Sigmoid colon (tissue), 6 donors: ENCODE measurements at regions not wholly inside any gene's neighbourhood (a gene's known extent, or its start where the extent isn't known, plus 50 kb on each side); places are given as distances from the start of the nearest gene placed in this dataset.
"Not testable (repeated sequence)": the region's sequence is repeated elsewhere in the genome, so short reads cannot be mapped to it uniquely, and the experiment has no call there.

Source experiments
- DNase-seq: peaks from one replicate; pipeline ENCODE4 v3.0.0-alpha.2; 2019
- H3K27ac ChIP-seq, 4 donors: fragments of 200-600 bp; sonication (generic); one replicate each; pipeline ENCODE4 v1.5.1; 2016 to 2019; ENCODE audit warnings: mild to moderate bottlenecking in 1 of 4
- H3K27me3 ChIP-seq, 3 donors: fragments of 200-600 bp; sonication (generic); one replicate each; pipeline ENCODE4 v1.5.1; 2019; ENCODE audit warnings: mild to moderate bottlenecking in 1 of 3
- H3K36me3 ChIP-seq, 4 donors: fragments of 200-600 bp; sonication (generic); one replicate each; pipeline ENCODE4 v1.5.1; 2016 to 2019
- H3K4me1 ChIP-seq, 4 donors: fragments of 200-600 bp; sonication (generic); one replicate each; pipeline ENCODE4 v1.5.1; 2017 to 2019
- H3K4me3 ChIP-seq, 4 donors: fragments of 200-600 bp; sonication (generic); one replicate each; pipeline ENCODE4 v1.5.1; 2017 to 2019; ENCODE audit warnings: mild to moderate bottlenecking in 2 of 4, moderate library complexity in 1 of 4
- H3K9me3 ChIP-seq, 4 donors: fragments of 200-600 bp in 3 of 4; sonication (generic) in 3 of 4; one replicate each; pipeline versions ENCODE4 v1.5.1 to v1.6.1; 2013 to 2019
- EP300 ChIP-seq, 4 donors: sonication (generic); formaldehyde crosslinking; IDR thresholded peaks; one replicate each; pipeline ENCODE4 v1.6.1; 2017; ENCODE audit warnings: antibody characterized with exemption in 4 of 4
- POLR2A ChIP-seq, 2 donors: fragments of 450-650 bp; IDR thresholded peaks; one replicate each; pipeline ENCODE4 v1.6.1; 2016; ENCODE audit warnings: antibody characterized with exemption in 2 of 2, mild to moderate bottlenecking in 2 of 2, moderate library complexity in 2 of 2
- POLR2AphosphoS5 ChIP-seq, 4 donors: sonication (generic); formaldehyde crosslinking; IDR thresholded peaks; one replicate each; pipeline ENCODE4 v1.6.1; 2017; ENCODE audit warnings: antibody characterized with exemption in 4 of 4
- WGBS, 2 donors: extraction: QIAGEN DNeasy Blood & Tissue Kit; methylation state at CpG; one replicate each; pipeline ENCODE4 v1.1.7; 2013; 5-methylcytosine and 5-hydroxymethylcytosine counted together
- intact Hi-C: fragments of 100-400 bp; cut with DNase I; formaldehyde crosslinking; loops from one replicate; pipeline ENCODE4 v1.15.1; 2023
- TF ChIP-seq, protein P1 (sequence below), 4 experiments: fragments of 450-650 bp in 3 of 4; fragments of 200-600 bp in 1 of 4; IDR thresholded peaks; one replicate each; pipeline ENCODE4 v1.5.1; 2016 to 2019; ENCODE audit warnings: antibody characterized with exemption in 4 of 4, mild to moderate bottlenecking in 3 of 4, moderate library complexity in 2 of 4
- donor health status: healthy with polysubstance abuse.
- donor health status: healthy.

DNA sequence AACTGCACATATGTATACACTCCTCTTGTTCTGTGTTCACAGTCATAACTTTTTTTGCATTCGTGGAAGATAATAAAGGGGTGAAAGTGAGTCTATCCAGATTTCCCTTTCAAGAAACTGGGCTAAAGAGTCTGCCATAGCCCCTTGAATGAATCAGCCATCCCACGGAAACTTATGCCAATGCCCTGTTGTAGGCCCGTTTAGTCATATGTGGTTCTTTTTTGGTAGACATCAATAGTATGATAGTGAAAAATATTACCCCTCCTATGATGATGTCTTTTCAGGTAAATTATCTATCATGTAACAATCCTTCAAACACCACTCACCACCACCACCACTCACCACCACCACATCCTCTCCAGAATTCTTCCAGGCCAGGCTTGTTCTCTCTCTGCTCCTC, 99.9 kb upstream of the MYLIP start:
- TF ChIP-seq POLR2AphosphoS5 (IDR thresholded peaks at IDR 0.05), result no peak
- TF ChIP-seq EP300 (IDR thresholded peaks at IDR 0.05), result no peak
- TF ChIP-seq POLR2A (IDR thresholded peaks at IDR 0.05), result no peak
- TF ChIP-seq, protein P1, sequence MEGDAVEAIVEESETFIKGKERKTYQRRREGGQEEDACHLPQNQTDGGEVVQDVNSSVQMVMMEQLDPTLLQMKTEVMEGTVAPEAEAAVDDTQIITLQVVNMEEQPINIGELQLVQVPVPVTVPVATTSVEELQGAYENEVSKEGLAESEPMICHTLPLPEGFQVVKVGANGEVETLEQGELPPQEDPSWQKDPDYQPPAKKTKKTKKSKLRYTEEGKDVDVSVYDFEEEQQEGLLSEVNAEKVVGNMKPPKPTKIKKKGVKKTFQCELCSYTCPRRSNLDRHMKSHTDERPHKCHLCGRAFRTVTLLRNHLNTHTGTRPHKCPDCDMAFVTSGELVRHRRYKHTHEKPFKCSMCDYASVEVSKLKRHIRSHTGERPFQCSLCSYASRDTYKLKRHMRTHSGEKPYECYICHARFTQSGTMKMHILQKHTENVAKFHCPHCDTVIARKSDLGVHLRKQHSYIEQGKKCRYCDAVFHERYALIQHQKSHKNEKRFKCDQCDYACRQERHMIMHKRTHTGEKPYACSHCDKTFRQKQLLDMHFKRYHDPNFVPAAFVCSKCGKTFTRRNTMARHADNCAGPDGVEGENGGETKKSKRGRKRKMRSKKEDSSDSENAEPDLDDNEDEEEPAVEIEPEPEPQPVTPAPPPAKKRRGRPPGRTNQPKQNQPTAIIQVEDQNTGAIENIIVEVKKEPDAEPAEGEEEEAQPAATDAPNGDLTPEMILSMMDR (IDR thresholded peaks at IDR 0.05), result no peak
- 87% methylated on average over 3 of the region's 3 CpGs for WGBS, 2 donors
- intact Hi-C loops, result no loop called here

GRCh38 chr6:16020259-16020658, 108.6 kb upstream of the MYLIP start:
- TF ChIP-seq POLR2A (IDR thresholded peaks at IDR 0.05), result no peak
- TF ChIP-seq, protein P1 (IDR thresholded peaks at IDR 0.05), result no peak
- TF ChIP-seq POLR2AphosphoS5 (IDR thresholded peaks at IDR 0.05), result no peak
- TF ChIP-seq EP300 (IDR thresholded peaks at IDR 0.05), result no peak
- WGBS, 2 donors, result 84 to 90% methylated on average over 3 of the region's 3 CpGs
- Histone ChIP-seq H3K36me3 (no peaks in the 10 kb centered on the region), H3K27me3 (no peaks in the 10 kb centered on the region), H3K4me1 (no peaks in the 10 kb centered on the region), H3K9me3 (no peaks in the 10 kb centered on the region), H3K4me3 (no peak overlapping the region), H3K27ac (no peak overlapping the region)
- DNase-seq, result no peak
- intact Hi-C loops, result no loop called here

More for the DNA sequence above, 99.9 kb upstream of the MYLIP start:
- no peak for DNase-seq
- no peak overlapping the region for H3K4me3 ChIP-seq
- no peak overlapping the region for H3K27ac ChIP-seq
- no peaks in the 10 kb centered on the region for H3K36me3 ChIP-seq
- H3K27me3 ChIP-seq, result no peaks in the 10 kb centered on the region
- no peaks in the 10 kb centered on the region for H3K9me3 ChIP-seq
- no peaks in the 10 kb centered on the region for H3K4me1 ChIP-seq

DNA sequence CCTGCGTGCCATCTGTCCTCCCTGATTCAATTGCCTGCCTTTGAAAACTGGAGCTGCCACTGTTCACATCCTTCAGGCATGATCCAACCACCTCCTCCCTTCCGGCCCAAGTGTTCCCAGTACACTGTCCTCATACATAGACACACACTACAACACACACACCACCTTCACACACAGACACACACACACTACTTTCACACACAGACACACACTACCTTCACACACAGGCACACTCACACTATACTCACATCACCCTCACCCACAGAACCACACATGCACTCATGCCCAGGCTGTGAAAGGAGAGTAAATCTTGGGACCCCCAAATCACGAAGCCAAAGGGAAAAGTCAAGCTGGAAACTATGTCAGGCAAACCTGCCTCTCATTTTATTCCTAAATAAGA, 109.4 kb upstream of the MYLIP start:
- intact Hi-C loops, result no loop called here
- WGBS, 2 donors, result 88 to 93% methylated on average over 3 of the region's 3 CpGs

GRCh38 chr6:16018626-16019025, 110.3 kb upstream of the MYLIP start:
- Histone ChIP-seq H3K4me3 (no peak overlapping the region), H3K9me3 (no peaks in the 10 kb centered on the region), H3K36me3 (no peaks in the 10 kb centered on the region), H3K27ac (no peak overlapping the region), H3K4me1 (no peaks in the 10 kb centered on the region), H3K27me3 (no peaks in the 10 kb centered on the region)
- DNase-seq, result no peak
- intact Hi-C loops, result no loop called here
- TF ChIP-seq EP300 (IDR thresholded peaks at IDR 0.05) (no peak), POLR2A (IDR thresholded peaks at IDR 0.05) (no peak), POLR2AphosphoS5 (IDR thresholded peaks at IDR 0.05) (no peak)
- TF ChIP-seq, protein P1 (IDR thresholded peaks at IDR 0.05), result no peak
- WGBS, 2 donors, result 97% methylated on average over 4 of the region's 4 CpGs

More for the DNA sequence above, 109.4 kb upstream of the MYLIP start:
- Histone ChIP-seq H3K27me3 (no peaks in the 10 kb centered on the region), H3K27ac (no peak overlapping the region), H3K4me3 (no peak overlapping the region), H3K9me3 (no peaks in the 10 kb centered on the region), H3K4me1 (no peaks in the 10 kb centered on the region), H3K36me3 (no peaks in the 10 kb centered on the region)
- no peak for DNase-seq
- TF ChIP-seq POLR2A (IDR thresholded peaks at IDR 0.05), result no peak
- TF ChIP-seq, protein P1 (IDR thresholded peaks at IDR 0.05), result no peak
- TF ChIP-seq EP300 (IDR thresholded peaks at IDR 0.05), result no peak
- TF ChIP-seq POLR2AphosphoS5 (IDR thresholded peaks at IDR 0.05), result no peak

DNA sequence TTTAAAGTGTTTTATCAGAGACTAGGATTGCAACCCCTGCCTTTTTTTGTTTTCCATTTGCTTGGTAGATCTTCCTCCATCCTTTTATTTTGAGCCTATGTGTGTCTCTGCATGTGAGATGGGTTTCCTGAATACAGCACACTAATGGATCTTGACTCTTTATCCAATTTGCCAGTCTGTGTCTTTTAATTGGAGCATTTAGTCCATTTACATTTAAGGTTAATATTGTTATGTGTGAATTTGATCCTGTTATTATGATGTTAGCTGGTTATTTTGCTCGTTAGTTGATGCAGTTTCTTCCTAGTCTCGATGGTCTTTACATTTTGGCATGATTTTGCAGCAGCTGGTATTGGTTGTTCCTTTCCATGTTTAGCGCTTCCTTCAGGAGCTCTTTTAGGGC, 114.6 kb upstream of the MYLIP start:
- H3K4me1 ChIP-seq, H3K9me3 ChIP-seq, H3K36me3 ChIP-seq, DNase-seq, H3K4me3 ChIP-seq, intact Hi-C loops, H3K27me3 ChIP-seq, H3K27ac ChIP-seq: not testable (repeated sequence)
- WGBS, 2 donors, result 65% methylated on average over 2 of the region's 3 CpGs; no CpG with 5 or more reads in 1 of the 2 donors
